ENCODE measurements at regions not wholly inside any gene's neighbourhood (a gene's known extent, or its start where the extent isn't known, plus 50 kb on each side); places are given as distances from the start of the nearest gene placed in this dataset.

DNA sequence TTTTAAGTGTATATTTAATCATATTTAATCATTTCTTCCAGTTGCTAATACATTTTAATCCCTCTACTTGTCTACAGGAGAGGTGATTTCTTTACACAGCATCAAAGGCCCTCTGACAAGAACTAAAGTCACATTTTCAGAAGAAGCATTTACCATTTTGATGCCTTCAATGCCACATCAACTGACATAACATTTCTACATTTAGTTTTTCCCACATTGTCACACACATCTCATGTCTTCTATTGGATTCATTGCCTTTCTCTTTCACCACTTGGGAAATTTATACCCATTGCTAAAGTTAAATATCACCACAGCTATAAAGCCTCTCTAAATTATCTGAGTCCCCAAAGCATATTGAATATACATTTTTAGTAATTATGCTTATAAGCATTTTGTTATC, 1907.5 kb upstream of the CDH9 start:
- H4K8ac ChIP-seq (ENCODE audit: extremely low read depth, insufficient read depth, low read length): no peak overlapping the region
- H3K36me3 ChIP-seq (ENCODE audit: control insufficient read depth in 2 of 4, insufficient read depth in 4 of 4, low read length in 3 of 4): no peaks in the 10 kb centered on the region
- POLR2A ChIA-PET (ENCODE audit: partially characterized antibody): no interaction called here
- H2BK12ac ChIP-seq (ENCODE audit: low read depth, low read length): no peak overlapping the region
- H3K4ac ChIP-seq (replicated peaks; ENCODE audit: insufficient read length, low read depth, low read length): no peak overlapping the region
- H2BK15ac ChIP-seq (ENCODE audit: low read length): no peak overlapping the region
- no peak overlapping the region for H2BK5ac ChIP-seq (ENCODE audit: low read depth, low read length)
- H3K4me3 ChIP-seq (ENCODE audit: extremely low read depth in 1 of 4, insufficient read depth in 2 of 4, low read depth in 3 of 4, low read length in 4 of 4): no peak overlapping the region
- H4K20me1 ChIP-seq (replicated peaks in 1 of 2; ENCODE audit: control insufficient read depth in 1 of 2, insufficient read depth in 2 of 2, low read length in 2 of 2): no peaks in the 10 kb centered on the region
- H3K14ac ChIP-seq (ENCODE audit: insufficient read length): no peak overlapping the region
- no peak for FAIRE-seq
- H3K23ac ChIP-seq (ENCODE audit: insufficient read length): no peak overlapping the region
- no peaks in the 10 kb centered on the region for H3K9me3 ChIP-seq (ENCODE audit: insufficient read depth in 2 of 2, low read depth in 1 of 2, low read length in 1 of 2)
- no peak overlapping the region for H3K4me2 ChIP-seq (ENCODE audit: insufficient read depth in 1 of 2, low read depth in 2 of 2, low read length in 2 of 2)
- no peak overlapping the region for H4K91ac ChIP-seq (replicated peaks; ENCODE audit: insufficient read length, low read length)
- H3K56ac ChIP-seq (replicated peaks; ENCODE audit: insufficient read length, low read depth, low read length): no peak overlapping the region
- no peak overlapping the region for H3K9ac ChIP-seq (replicated peaks in 1 of 4; ENCODE audit: extremely low read depth in 1 of 4, low read depth in 3 of 4, low read length in 3 of 4)
- no peak overlapping the region for H2BK20ac ChIP-seq (ENCODE audit: low read length)
- no peaks in the 10 kb centered on the region for H3K79me1 ChIP-seq (ENCODE audit: low read depth, low read length)
- no peaks in the 10 kb centered on the region for H3K79me2 ChIP-seq (ENCODE audit: control insufficient read depth in 1 of 2, insufficient read depth in 2 of 2, low read length in 2 of 2)
- H4K5ac ChIP-seq (ENCODE audit: insufficient read length, low read depth, low read length): no peak overlapping the region
- H3K4me1 ChIP-seq (replicated peaks in 1 of 4; ENCODE audit: control insufficient read depth in 3 of 4, insufficient read depth in 4 of 4, low read length in 3 of 4): no peaks in the 10 kb centered on the region
- no peak overlapping the region for H2AFZ ChIP-seq (ENCODE audit: low read length)
- no peak for DNase-seq (ENCODE audit: low read depth in 1 of 2, low spot score in 2 of 2)
- no peak overlapping the region for H3K18ac ChIP-seq (ENCODE audit: extremely low read depth, low read length)
- no peak overlapping the region for H2AK5ac ChIP-seq (ENCODE audit: low read depth, low read length)
- CTCF ChIA-PET (ENCODE audit: partially characterized antibody): no interaction called here
- H2BK120ac ChIP-seq (replicated peaks; ENCODE audit: low read depth, low read length): no peak overlapping the region
- H3K27ac ChIP-seq (ENCODE audit: low read depth, low read length): no peak overlapping the region
- peaks cover 0 to 1% (median 0%) of the 10 kb centered on the region in 4 experiments; a peak in 1 of 7 replicates for H3K27me3 ChIP-seq (replicated peaks in 1 of 4; ENCODE audit: control insufficient read depth in 3 of 4, extremely low read depth in 1 of 4, insufficient read depth in 3 of 4, low read length in 3 of 4)
- no peaks in the 10 kb centered on the region for H3K23me2 ChIP-seq (ENCODE audit: low read depth, low read length)
- TF ChIP-seq RNF2 (IDR thresholded peaks at IDR 0.05; ENCODE audit: borderline replicate concordance, low read depth, low read length, missing control alignments, poor library complexity, severe bottlenecking) (no peak), YY1 (IDR thresholded peaks at IDR 0.05; ENCODE audit: low read depth, low read length) (no peak), ZNF274 (IDR thresholded peaks at IDR 0.05; ENCODE audit: borderline replicate concordance, extremely low read depth, low read length) (no peak), NRF1 (IDR thresholded peaks at IDR 0.05; ENCODE audit: low read depth, low read length) (no peak), JUND (IDR thresholded peaks at IDR 0.05; ENCODE audit: low read length) (no peak), ASH2L (IDR thresholded peaks at IDR 0.05; ENCODE audit: low read length) (no peak), JUN (IDR thresholded peaks at IDR 0.05; ENCODE audit: low read depth, low read length) (no peak), MAFK (IDR thresholded peaks at IDR 0.05; ENCODE audit: low read depth, low read length) (no peak), TAF1 (IDR thresholded peaks at IDR 0.05; ENCODE audit: low read depth, low read length) (no peak), SIX5 (IDR thresholded peaks at IDR 0.05; ENCODE audit: low read depth, low read length) (no peak), CREB1 (IDR thresholded peaks at IDR 0.05) (no peak)
- TF ChIP-seq, protein P1, sequence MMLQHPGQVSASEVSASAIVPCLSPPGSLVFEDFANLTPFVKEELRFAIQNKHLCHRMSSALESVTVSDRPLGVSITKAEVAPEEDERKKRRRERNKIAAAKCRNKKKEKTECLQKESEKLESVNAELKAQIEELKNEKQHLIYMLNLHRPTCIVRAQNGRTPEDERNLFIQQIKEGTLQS (IDR thresholded peaks at IDR 0.05; ENCODE audit: insufficient read depth, low read depth, low read length): no peak
- TF ChIP-seq, protein P2, sequence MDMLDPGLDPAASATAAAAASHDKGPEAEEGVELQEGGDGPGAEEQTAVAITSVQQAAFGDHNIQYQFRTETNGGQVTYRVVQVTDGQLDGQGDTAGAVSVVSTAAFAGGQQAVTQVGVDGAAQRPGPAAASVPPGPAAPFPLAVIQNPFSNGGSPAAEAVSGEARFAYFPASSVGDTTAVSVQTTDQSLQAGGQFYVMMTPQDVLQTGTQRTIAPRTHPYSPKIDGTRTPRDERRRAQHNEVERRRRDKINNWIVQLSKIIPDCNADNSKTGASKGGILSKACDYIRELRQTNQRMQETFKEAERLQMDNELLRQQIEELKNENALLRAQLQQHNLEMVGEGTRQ (IDR thresholded peaks at IDR 0.05; ENCODE audit: low read length): no peak
- TF ChIP-seq, protein P3, sequence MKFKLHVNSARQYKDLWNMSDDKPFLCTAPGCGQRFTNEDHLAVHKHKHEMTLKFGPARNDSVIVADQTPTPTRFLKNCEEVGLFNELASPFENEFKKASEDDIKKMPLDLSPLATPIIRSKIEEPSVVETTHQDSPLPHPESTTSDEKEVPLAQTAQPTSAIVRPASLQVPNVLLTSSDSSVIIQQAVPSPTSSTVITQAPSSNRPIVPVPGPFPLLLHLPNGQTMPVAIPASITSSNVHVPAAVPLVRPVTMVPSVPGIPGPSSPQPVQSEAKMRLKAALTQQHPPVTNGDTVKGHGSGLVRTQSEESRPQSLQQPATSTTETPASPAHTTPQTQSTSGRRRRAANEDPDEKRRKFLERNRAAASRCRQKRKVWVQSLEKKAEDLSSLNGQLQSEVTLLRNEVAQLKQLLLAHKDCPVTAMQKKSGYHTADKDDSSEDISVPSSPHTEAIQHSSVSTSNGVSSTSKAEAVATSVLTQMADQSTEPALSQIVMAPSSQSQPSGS (IDR thresholded peaks at IDR 0.05; ENCODE audit: low read length): no peak

All from H1 (cell line).